GM06990 (cell line): ENCODE measurements at regions not wholly inside any gene's neighbourhood (a gene's known extent, or its start where the extent isn't known, plus 50 kb on each side); places are given as distances from the start of the nearest gene placed in this dataset.

Experiments
- DNase-seq: peaks from one replicate; pipeline ENCODE4 v3.0.0-alpha.2; 2011; ENCODE audit not compliant: insufficient read length; ENCODE audit errors: extremely low read depth
- H3K27me3 ChIP-seq: replicated peaks from 2 replicates; pipeline ENCODE4 v1.6.0; 2011; ENCODE audit warnings: low read length; ENCODE audit not compliant: control insufficient read depth, insufficient read depth
- H3K36me3 ChIP-seq: 2 replicates; pipeline ENCODE4 v1.5.1; 2011; ENCODE audit warnings: low read length; ENCODE audit not compliant: control insufficient read depth, insufficient read depth
- H3K4me3 ChIP-seq: replicated peaks from 2 replicates; pipeline ENCODE4 v1.5.1; 2011; ENCODE audit warnings: low read depth, mild to moderate bottlenecking, control low read depth, low read length
- CTCF ChIP-seq: IDR thresholded peaks from 2 replicates; pipeline ENCODE4 v1.5.1; 2011; ENCODE audit warnings: low read length, control low read depth, mild to moderate bottlenecking, inconsistent platforms; ENCODE audit not compliant: insufficient read depth, poor library complexity, severe bottlenecking

- Histone ChIP-seq H3K27me3 (no peaks in the 10 kb centered on the region), H3K4me3 (no peak overlapping the region), H3K36me3 (no peaks in the 10 kb centered on the region)
- no peak for DNase-seq
- no peak for TF ChIP-seq CTCF
Observed at GRCh38 chr10:44627591-44628354, 242.9 kb upstream of the CXCL12 start.

- Histone ChIP-seq H3K4me3 (no peak overlapping the region), H3K36me3 (no peaks in the 10 kb centered on the region), H3K27me3 (no peaks in the 10 kb centered on the region)
- DNase-seq, result no peak
- no peak for TF ChIP-seq CTCF
Observed at GRCh38 chr10:44628921-44629320, 244.0 kb upstream of the CXCL12 start.

- DNase-seq, result no peak
- Histone ChIP-seq H3K4me3 (no peak overlapping the region), H3K27me3 (no peaks in the 10 kb centered on the region), H3K36me3 (no peaks in the 10 kb centered on the region)
- TF ChIP-seq CTCF, result no peak
Observed at GRCh38 chr10:44635176-44635575, 250.3 kb upstream of the CXCL12 start.

- H3K36me3 ChIP-seq, result no peaks in the 10 kb centered on the region
- TF ChIP-seq CTCF, result no peak
- no peaks in the 10 kb centered on the region for H3K27me3 ChIP-seq
- H3K4me3 ChIP-seq, result no peak overlapping the region
- no peak for DNase-seq
Observed at GRCh38 chr10:44636625-44637024, 251.7 kb upstream of the CXCL12 start.

GRCh38 chr10:44640429-44640828 lies 255.5 kb upstream of the CXCL12 start:
- TF ChIP-seq CTCF, result no peak
- Histone ChIP-seq H3K36me3 (no peaks in the 10 kb centered on the region), H3K4me3 (no peak overlapping the region), H3K27me3 (no peaks in the 10 kb centered on the region)
- no peak for DNase-seq

- no peak for TF ChIP-seq CTCF
- no peaks in the 10 kb centered on the region for H3K27me3 ChIP-seq
- no peak overlapping the region for H3K4me3 ChIP-seq
- no peak for DNase-seq
- H3K36me3 ChIP-seq, result no peaks in the 10 kb centered on the region
Observed at GRCh38 chr10:44647473-44647872, 262.6 kb upstream of the CXCL12 start.
